ENCODE measurements at regions not wholly inside any gene's neighbourhood (a gene's known extent, or its start where the extent isn't known, plus 50 kb on each side); places are given as distances from the start of the nearest gene placed in this dataset.

DNA sequence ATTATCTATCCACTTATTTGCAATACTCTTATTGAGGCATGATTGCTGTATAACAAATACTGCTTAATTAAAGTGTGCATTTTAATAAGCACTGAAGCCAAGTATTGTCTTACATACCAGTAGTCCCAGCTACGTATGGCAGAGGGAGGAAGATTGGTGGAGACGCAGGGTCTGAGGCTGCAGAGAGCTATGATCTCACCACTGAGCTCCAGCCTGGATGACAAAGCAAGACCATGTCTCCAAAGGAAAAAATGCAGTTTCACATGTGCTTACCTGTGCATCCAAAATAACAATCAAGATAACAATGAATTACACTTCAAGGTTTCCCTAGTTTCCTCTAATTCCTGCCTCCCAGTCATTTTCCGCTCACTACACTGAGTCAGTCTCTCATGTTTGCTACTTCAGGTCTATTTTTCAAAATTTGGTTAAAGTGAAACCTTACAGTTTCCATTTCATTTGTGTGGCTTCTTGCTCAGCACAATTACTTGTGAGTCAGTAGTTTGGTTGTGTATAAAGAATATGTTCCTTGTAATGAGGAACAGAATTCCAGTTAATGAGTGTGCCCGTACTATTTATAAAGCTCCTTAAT lies 1250.1 kb downstream of the TMEM121 start:
- in situ Hi-C loops (cut with MboI; ENCODE audit: low pct_unique_long_range_greater_than_20kb, low sequenced_read_pairs, unreplicated experiment): no loop called here
- DNase-seq (ENCODE audit: low spot score): no peak
- TF ChIP-seq, protein P1, sequence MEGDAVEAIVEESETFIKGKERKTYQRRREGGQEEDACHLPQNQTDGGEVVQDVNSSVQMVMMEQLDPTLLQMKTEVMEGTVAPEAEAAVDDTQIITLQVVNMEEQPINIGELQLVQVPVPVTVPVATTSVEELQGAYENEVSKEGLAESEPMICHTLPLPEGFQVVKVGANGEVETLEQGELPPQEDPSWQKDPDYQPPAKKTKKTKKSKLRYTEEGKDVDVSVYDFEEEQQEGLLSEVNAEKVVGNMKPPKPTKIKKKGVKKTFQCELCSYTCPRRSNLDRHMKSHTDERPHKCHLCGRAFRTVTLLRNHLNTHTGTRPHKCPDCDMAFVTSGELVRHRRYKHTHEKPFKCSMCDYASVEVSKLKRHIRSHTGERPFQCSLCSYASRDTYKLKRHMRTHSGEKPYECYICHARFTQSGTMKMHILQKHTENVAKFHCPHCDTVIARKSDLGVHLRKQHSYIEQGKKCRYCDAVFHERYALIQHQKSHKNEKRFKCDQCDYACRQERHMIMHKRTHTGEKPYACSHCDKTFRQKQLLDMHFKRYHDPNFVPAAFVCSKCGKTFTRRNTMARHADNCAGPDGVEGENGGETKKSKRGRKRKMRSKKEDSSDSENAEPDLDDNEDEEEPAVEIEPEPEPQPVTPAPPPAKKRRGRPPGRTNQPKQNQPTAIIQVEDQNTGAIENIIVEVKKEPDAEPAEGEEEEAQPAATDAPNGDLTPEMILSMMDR (IDR thresholded peaks at IDR 0.05; ENCODE audit: extremely low read depth, insufficient read depth, missing control alignments): no peak

DNA sequence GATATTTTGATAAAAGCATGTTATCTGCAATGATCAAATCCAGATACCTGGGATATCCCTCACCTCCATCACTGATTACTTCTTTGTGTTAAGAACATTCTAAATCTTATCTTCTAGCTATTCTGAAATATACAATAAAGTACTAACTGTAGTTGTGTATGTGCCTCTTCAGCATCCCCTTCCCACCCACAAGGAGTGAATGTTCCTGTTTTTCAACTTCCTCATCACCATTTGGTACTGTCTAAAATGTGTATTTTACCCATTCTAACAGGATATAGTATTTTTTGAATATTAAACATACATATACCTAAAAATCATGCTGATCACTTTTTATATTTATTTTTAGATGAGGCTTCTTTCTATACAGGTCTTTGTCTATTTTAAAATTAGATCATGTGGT lies 1252.6 kb downstream of the TMEM121 start:
- TF ChIP-seq, protein P1 (IDR thresholded peaks at IDR 0.05; ENCODE audit: extremely low read depth, insufficient read depth, missing control alignments): no peak
- DNase-seq (ENCODE audit: low spot score): no peak
- in situ Hi-C loops (cut with MboI; ENCODE audit: low pct_unique_long_range_greater_than_20kb, low sequenced_read_pairs, unreplicated experiment): no loop called here

- TF ChIP-seq, protein P1 (IDR thresholded peaks at IDR 0.05; ENCODE audit: extremely low read depth, insufficient read depth, missing control alignments): no peak
- in situ Hi-C loops (cut with MboI; ENCODE audit: low pct_unique_long_range_greater_than_20kb, low sequenced_read_pairs, unreplicated experiment): no loop called here
- no peak for DNase-seq (ENCODE audit: low spot score)
These were observed 1260.3 kb downstream of the TMEM121 start for GRCh38 chr14:106786697-106787096.

- TF ChIP-seq, protein P1 (IDR thresholded peaks at IDR 0.05; ENCODE audit: extremely low read depth, insufficient read depth, missing control alignments): no peak
- no peak for DNase-seq (ENCODE audit: low spot score)
- in situ Hi-C loops (cut with MboI; ENCODE audit: low pct_unique_long_range_greater_than_20kb, low sequenced_read_pairs, unreplicated experiment): no loop called here
These were observed 1261.2 kb downstream of the TMEM121 start for GRCh38 chr14:106787626-106788025.

GRCh38 chr14:106788534-106788933 lies 1262.2 kb downstream of the TMEM121 start:
- TF ChIP-seq, protein P1 (IDR thresholded peaks at IDR 0.05; ENCODE audit: extremely low read depth, insufficient read depth, missing control alignments): no peak
- in situ Hi-C loops (cut with MboI; ENCODE audit: low pct_unique_long_range_greater_than_20kb, low sequenced_read_pairs, unreplicated experiment): no loop called here
- DNase-seq (ENCODE audit: low spot score): no peak

DNA sequence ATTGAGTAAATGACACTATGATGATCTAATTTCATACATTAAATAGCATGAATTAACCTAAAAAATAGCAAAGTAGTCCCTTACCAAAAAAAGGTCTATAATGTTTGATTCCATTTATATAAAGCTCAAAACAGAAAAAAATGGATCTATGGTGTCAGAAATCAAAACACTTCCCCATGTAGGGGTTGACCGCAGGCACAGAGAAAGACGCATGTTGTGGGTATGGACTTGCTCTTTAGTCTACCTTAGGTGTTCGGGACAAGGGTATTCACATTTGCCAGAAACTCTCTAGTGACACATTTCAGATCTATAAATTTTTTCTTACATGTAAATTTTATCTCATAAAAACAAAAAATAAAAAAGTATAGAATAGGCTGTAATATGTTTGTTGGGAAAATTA lies 1262.9 kb downstream of the TMEM121 start:
- in situ Hi-C loops (cut with MboI; ENCODE audit: low pct_unique_long_range_greater_than_20kb, low sequenced_read_pairs, unreplicated experiment): no loop called here
- TF ChIP-seq, protein P1 (IDR thresholded peaks at IDR 0.05; ENCODE audit: extremely low read depth, insufficient read depth, missing control alignments): no peak
- DNase-seq (ENCODE audit: low spot score): no peak
